K562 (cell line): ENCODE measurements at regions not wholly inside any gene's neighbourhood (a gene's known extent, or its start where the extent isn't known, plus 50 kb on each side); places are given as distances from the start of the nearest gene placed in this dataset.

Experiments
- AFF1 ChIP-seq, 2 experiments: fragments of 450-650 bp; IDR thresholded peaks; 2 replicates each; pipeline ENCODE4 v1.6.1; 2018; ENCODE audit warnings: mild to moderate bottlenecking in 2 of 2, low read depth in 1 of 2; ENCODE audit not compliant: partially characterized antibody in 2 of 2
- KLF13 ChIP-seq: fragments of 450-650 bp; IDR thresholded peaks from 2 replicates; pipeline ENCODE4 v1.6.1; 2016; ENCODE audit warnings: missing genetic modification characterization, low read depth, mild to moderate bottlenecking, missing compliant biosample characterization, moderate library complexity, borderline replicate concordance
- NFYB ChIP-seq: IDR thresholded peaks from 2 replicates; pipeline ENCODE4 v1.6.1; 2011; ENCODE audit warnings: mild to moderate bottlenecking, moderate library complexity; ENCODE audit not compliant: insufficient read length; ENCODE audit errors: extremely low read depth
- ZNF184 ChIP-seq: sonication (generic); formaldehyde crosslinking; IDR thresholded peaks from 2 replicates; pipeline ENCODE4 v1.5.0; 2020; ENCODE audit warnings: missing genetic modification reagents

- TF ChIP-seq NFYB (no peak), AFF1 (IDR thresholded peaks at IDR 0.05; ENCODE audit: low read depth in 1 of 2, partially characterized antibody in 2 of 2) (no peak), KLF13 (no peak), ZNF184 (CRISPR knock-in tag) (no peak)
Observed at GRCh38 chr11:26225646-26226045, 106.3 kb upstream of the ANO3 start.
